ENCODE measurements at regions not wholly inside any gene's neighbourhood (a gene's known extent, or its start where the extent isn't known, plus 50 kb on each side); places are given as distances from the start of the nearest gene placed in this dataset.

DNA sequence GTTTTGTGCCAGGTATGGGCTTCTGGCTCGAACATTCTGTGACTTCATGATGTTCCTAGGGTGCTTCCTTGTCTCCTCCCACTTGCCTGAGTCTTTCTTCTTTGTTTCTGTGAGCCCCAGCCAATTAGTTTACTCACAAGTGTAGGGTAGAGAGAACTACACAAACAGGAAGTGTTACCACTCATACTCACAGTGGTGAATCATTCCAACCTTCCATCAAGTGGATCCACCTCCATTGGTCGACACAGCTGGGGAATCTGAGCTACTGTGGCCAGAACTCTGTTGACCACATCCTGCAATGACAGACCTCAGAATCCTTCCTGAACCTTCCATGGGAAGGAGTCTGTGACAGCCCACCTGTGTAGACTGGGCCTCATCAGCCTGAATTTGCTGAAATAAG, 76.8 kb downstream of the UNC5CL start:
- TF ChIP-seq, protein P1, sequence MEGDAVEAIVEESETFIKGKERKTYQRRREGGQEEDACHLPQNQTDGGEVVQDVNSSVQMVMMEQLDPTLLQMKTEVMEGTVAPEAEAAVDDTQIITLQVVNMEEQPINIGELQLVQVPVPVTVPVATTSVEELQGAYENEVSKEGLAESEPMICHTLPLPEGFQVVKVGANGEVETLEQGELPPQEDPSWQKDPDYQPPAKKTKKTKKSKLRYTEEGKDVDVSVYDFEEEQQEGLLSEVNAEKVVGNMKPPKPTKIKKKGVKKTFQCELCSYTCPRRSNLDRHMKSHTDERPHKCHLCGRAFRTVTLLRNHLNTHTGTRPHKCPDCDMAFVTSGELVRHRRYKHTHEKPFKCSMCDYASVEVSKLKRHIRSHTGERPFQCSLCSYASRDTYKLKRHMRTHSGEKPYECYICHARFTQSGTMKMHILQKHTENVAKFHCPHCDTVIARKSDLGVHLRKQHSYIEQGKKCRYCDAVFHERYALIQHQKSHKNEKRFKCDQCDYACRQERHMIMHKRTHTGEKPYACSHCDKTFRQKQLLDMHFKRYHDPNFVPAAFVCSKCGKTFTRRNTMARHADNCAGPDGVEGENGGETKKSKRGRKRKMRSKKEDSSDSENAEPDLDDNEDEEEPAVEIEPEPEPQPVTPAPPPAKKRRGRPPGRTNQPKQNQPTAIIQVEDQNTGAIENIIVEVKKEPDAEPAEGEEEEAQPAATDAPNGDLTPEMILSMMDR (IDR thresholded peaks at IDR 0.05), result no peak
- TF ChIP-seq JUN (CRISPR knock-in tag; IDR thresholded peaks at IDR 0.05), result no peak
- TF ChIP-seq ZNF317 (CRISPR knock-in tag; IDR thresholded peaks at IDR 0.05; ENCODE audit: borderline replicate concordance, low read depth), result no peak
- no peak for TF ChIP-seq HMGXB4 (CRISPR knock-in tag; IDR thresholded peaks at IDR 0.05)
- TF ChIP-seq, protein P2, sequence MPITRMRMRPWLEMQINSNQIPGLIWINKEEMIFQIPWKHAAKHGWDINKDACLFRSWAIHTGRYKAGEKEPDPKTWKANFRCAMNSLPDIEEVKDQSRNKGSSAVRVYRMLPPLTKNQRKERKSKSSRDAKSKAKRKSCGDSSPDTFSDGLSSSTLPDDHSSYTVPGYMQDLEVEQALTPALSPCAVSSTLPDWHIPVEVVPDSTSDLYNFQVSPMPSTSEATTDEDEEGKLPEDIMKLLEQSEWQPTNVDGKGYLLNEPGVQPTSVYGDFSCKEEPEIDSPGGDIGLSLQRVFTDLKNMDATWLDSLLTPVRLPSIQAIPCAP (CRISPR knock-in tag; IDR thresholded peaks at IDR 0.05), result no peak
- no peak for TF ChIP-seq USF2 (CRISPR knock-in tag; IDR thresholded peaks at IDR 0.05)
- TF ChIP-seq SOX15 (CRISPR knock-in tag; IDR thresholded peaks at IDR 0.05), result no peak
- no peak for TF ChIP-seq IRF2 (CRISPR knock-in tag; IDR thresholded peaks at IDR 0.05; ENCODE audit: borderline replicate concordance, low read depth)
- no peak for TF ChIP-seq ZNF121 (CRISPR knock-in tag; IDR thresholded peaks at IDR 0.05)
- TF ChIP-seq, protein P3, sequence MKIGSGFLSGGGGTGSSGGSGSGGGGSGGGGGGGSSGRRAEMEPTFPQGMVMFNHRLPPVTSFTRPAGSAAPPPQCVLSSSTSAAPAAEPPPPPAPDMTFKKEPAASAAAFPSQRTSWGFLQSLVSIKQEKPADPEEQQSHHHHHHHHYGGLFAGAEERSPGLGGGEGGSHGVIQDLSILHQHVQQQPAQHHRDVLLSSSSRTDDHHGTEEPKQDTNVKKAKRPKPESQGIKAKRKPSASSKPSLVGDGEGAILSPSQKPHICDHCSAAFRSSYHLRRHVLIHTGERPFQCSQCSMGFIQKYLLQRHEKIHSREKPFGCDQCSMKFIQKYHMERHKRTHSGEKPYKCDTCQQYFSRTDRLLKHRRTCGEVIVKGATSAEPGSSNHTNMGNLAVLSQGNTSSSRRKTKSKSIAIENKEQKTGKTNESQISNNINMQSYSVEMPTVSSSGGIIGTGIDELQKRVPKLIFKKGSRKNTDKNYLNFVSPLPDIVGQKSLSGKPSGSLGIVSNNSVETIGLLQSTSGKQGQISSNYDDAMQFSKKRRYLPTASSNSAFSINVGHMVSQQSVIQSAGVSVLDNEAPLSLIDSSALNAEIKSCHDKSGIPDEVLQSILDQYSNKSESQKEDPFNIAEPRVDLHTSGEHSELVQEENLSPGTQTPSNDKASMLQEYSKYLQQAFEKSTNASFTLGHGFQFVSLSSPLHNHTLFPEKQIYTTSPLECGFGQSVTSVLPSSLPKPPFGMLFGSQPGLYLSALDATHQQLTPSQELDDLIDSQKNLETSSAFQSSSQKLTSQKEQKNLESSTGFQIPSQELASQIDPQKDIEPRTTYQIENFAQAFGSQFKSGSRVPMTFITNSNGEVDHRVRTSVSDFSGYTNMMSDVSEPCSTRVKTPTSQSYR (CRISPR knock-in tag; IDR thresholded peaks at IDR 0.05), result no peak
- no peak for TF ChIP-seq CREB1 (CRISPR knock-in tag; IDR thresholded peaks at IDR 0.05)
- TF ChIP-seq, protein P4, sequence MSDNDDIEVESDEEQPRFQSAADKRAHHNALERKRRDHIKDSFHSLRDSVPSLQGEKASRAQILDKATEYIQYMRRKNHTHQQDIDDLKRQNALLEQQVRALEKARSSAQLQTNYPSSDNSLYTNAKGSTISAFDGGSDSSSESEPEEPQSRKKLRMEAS (CRISPR knock-in tag; IDR thresholded peaks at IDR 0.05), result no peak
- TF ChIP-seq GRHL2 (CRISPR knock-in tag; IDR thresholded peaks at IDR 0.05; ENCODE audit: insufficient replicate concordance, severe bottlenecking), result no peak
